ENCODE measurements at regions not wholly inside any gene's neighbourhood (a gene's known extent, or its start where the extent isn't known, plus 50 kb on each side); places are given as distances from the start of the nearest gene placed in this dataset.

GRCh38 chr17:72429066-72429638 lies 308.3 kb downstream of the SOX9 start:
- peaks cover 0 to 5% (median 2%) of the 10 kb centered on the region in 3 donors for H3K4me1 Mint-ChIP-seq
- H3K36me3 Mint-ChIP-seq: peaks cover 5% of the 10 kb centered on the region
- no peaks in the 10 kb centered on the region for H3K9me3 Mint-ChIP-seq
- H3K27me3 Mint-ChIP-seq: peaks cover 4% of the 10 kb centered on the region
- H3K27ac Mint-ChIP-seq: no peak overlapping the region
- H3K4me3 Mint-ChIP-seq: no peak overlapping the region

GRCh38 chr17:72430611-72431432 lies 310.0 kb downstream of the SOX9 start:
- no peak overlapping the region for H3K4me3 Mint-ChIP-seq
- H3K36me3 Mint-ChIP-seq: no peaks in the 10 kb centered on the region
- peaks cover 6% of the 10 kb centered on the region for H3K27me3 Mint-ChIP-seq
- H3K9me3 Mint-ChIP-seq: no peaks in the 10 kb centered on the region
- H3K27ac Mint-ChIP-seq: peak overlapping the region in 1 of 3 donors; percentile 63
- H3K4me1 Mint-ChIP-seq: no peaks in the 10 kb centered on the region

GRCh38 chr17:72432143-72432621 lies 311.4 kb downstream of the SOX9 start:
- peaks cover 6% of the 10 kb centered on the region for H3K27me3 Mint-ChIP-seq
- no peak overlapping the region for H3K27ac Mint-ChIP-seq
- H3K4me3 Mint-ChIP-seq: no peak overlapping the region
- no peaks in the 10 kb centered on the region for H3K4me1 Mint-ChIP-seq
- H3K36me3 Mint-ChIP-seq: no peaks in the 10 kb centered on the region
- H3K9me3 Mint-ChIP-seq: peaks cover 0 to 2% (median 0%) of the 10 kb centered on the region in 3 donors

GRCh38 chr17:72432881-72433280 lies 312.1 kb downstream of the SOX9 start:
- Mint-ChIP-seq H3K27me3 (peaks cover 7% of the 10 kb centered on the region), H3K9me3 (peaks cover 0 to 2% (median 0%) of the 10 kb centered on the region in 3 donors), H3K4me1 (no peaks in the 10 kb centered on the region), H3K27ac (no peak overlapping the region), H3K36me3 (no peaks in the 10 kb centered on the region), H3K4me3 (no peak overlapping the region)

GRCh38 chr17:72433797-72434196 lies 313.0 kb downstream of the SOX9 start:
- no peak overlapping the region for H3K4me3 Mint-ChIP-seq
- H3K36me3 Mint-ChIP-seq: no peaks in the 10 kb centered on the region
- H3K9me3 Mint-ChIP-seq: peaks cover 0 to 2% (median 0%) of the 10 kb centered on the region in 3 donors
- no peak overlapping the region for H3K27ac Mint-ChIP-seq
- peaks cover 6% of the 10 kb centered on the region for H3K27me3 Mint-ChIP-seq
- H3K4me1 Mint-ChIP-seq: no peaks in the 10 kb centered on the region

- H3K27me3 Mint-ChIP-seq: peaks cover 7% of the 10 kb centered on the region
- no peaks in the 10 kb centered on the region for H3K4me1 Mint-ChIP-seq
- H3K9me3 Mint-ChIP-seq: peaks cover 0 to 2% (median 0%) of the 10 kb centered on the region in 3 donors
- H3K4me3 Mint-ChIP-seq: no peak overlapping the region
- H3K36me3 Mint-ChIP-seq: no peaks in the 10 kb centered on the region
- H3K27ac Mint-ChIP-seq: no peak overlapping the region
Observed at GRCh38 chr17:72434581-72434980, 313.8 kb downstream of the SOX9 start.

- Mint-ChIP-seq H3K27me3 (peaks cover 7% of the 10 kb centered on the region), H3K9me3 (peaks cover 0 to 2% (median 0%) of the 10 kb centered on the region in 3 donors), H3K4me1 (no peaks in the 10 kb centered on the region)
Observed at GRCh38 chr17:72434991-72435618, 314.3 kb downstream of the SOX9 start.

GRCh38 chr17:72438783-72439182 lies 318.0 kb downstream of the SOX9 start:
- H3K4me3 Mint-ChIP-seq: no peak overlapping the region
- peaks cover 0 to 2% (median 0%) of the 10 kb centered on the region in 3 donors for H3K9me3 Mint-ChIP-seq
- no peak overlapping the region for H3K27ac Mint-ChIP-seq
- H3K36me3 Mint-ChIP-seq: no peaks in the 10 kb centered on the region
- H3K4me1 Mint-ChIP-seq: no peaks in the 10 kb centered on the region
- peaks cover 6% of the 10 kb centered on the region for H3K27me3 Mint-ChIP-seq

More at GRCh38 chr17:72434991-72435618, 314.3 kb downstream of the SOX9 start:
- H3K27ac Mint-ChIP-seq: no peak overlapping the region
- no peaks in the 10 kb centered on the region for H3K36me3 Mint-ChIP-seq
- no peak overlapping the region for H3K4me3 Mint-ChIP-seq

GRCh38 chr17:72439893-72440502 lies 319.2 kb downstream of the SOX9 start:
- Mint-ChIP-seq H3K27me3 (peaks cover 6% of the 10 kb centered on the region), H3K4me1 (no peaks in the 10 kb centered on the region), H3K27ac (no peak overlapping the region), H3K36me3 (no peaks in the 10 kb centered on the region), H3K4me3 (peak overlapping the region in 1 of 4 donors; percentile 7), H3K9me3 (peaks cover 0 to 2% (median 0%) of the 10 kb centered on the region in 3 donors)

- H3K36me3 Mint-ChIP-seq: no peaks in the 10 kb centered on the region
- H3K27me3 Mint-ChIP-seq: peaks cover 7% of the 10 kb centered on the region
- no peak overlapping the region for H3K27ac Mint-ChIP-seq
- H3K4me1 Mint-ChIP-seq: no peaks in the 10 kb centered on the region
- no peak overlapping the region for H3K4me3 Mint-ChIP-seq
- H3K9me3 Mint-ChIP-seq: peaks cover 0 to 2% (median 0%) of the 10 kb centered on the region in 3 donors
Observed at GRCh38 chr17:72440961-72441360, 320.1 kb downstream of the SOX9 start.

GRCh38 chr17:72441909-72442308 lies 321.1 kb downstream of the SOX9 start:
- no peak overlapping the region for H3K4me3 Mint-ChIP-seq
- peaks cover 0 to under 1% (median 0%) of the 10 kb centered on the region in 3 donors for H3K9me3 Mint-ChIP-seq
- no peaks in the 10 kb centered on the region for H3K4me1 Mint-ChIP-seq
- peaks cover 7% of the 10 kb centered on the region for H3K27me3 Mint-ChIP-seq
- no peak overlapping the region for H3K27ac Mint-ChIP-seq
- H3K36me3 Mint-ChIP-seq: no peaks in the 10 kb centered on the region

GRCh38 chr17:72444517-72445054 lies 323.8 kb downstream of the SOX9 start:
- H3K36me3 Mint-ChIP-seq: no peaks in the 10 kb centered on the region
- H3K4me3 Mint-ChIP-seq: no peak overlapping the region
- no peak overlapping the region for H3K27ac Mint-ChIP-seq
- H3K4me1 Mint-ChIP-seq: no peaks in the 10 kb centered on the region
- peaks cover 5% of the 10 kb centered on the region for H3K27me3 Mint-ChIP-seq
- no peaks in the 10 kb centered on the region for H3K9me3 Mint-ChIP-seq

- H3K9me3 Mint-ChIP-seq: peaks cover 0 to 1% (median 0%) of the 10 kb centered on the region in 3 donors
- no peaks in the 10 kb centered on the region for H3K36me3 Mint-ChIP-seq
- H3K27me3 Mint-ChIP-seq: peaks cover 5% of the 10 kb centered on the region
- H3K4me3 Mint-ChIP-seq: no peak overlapping the region
- H3K27ac Mint-ChIP-seq: no peak overlapping the region
- no peaks in the 10 kb centered on the region for H3K4me1 Mint-ChIP-seq
Observed at GRCh38 chr17:72445055-72445991, 324.5 kb downstream of the SOX9 start.

- peaks cover 5% of the 10 kb centered on the region for H3K27me3 Mint-ChIP-seq
- H3K9me3 Mint-ChIP-seq: peaks cover 1 to 4% (median 2%) of the 10 kb centered on the region in 3 donors
- H3K4me1 Mint-ChIP-seq: no peaks in the 10 kb centered on the region
- no peak overlapping the region for H3K4me3 Mint-ChIP-seq
- no peaks in the 10 kb centered on the region for H3K36me3 Mint-ChIP-seq
- H3K27ac Mint-ChIP-seq: no peak overlapping the region
Observed at GRCh38 chr17:72446118-72446517, 325.3 kb downstream of the SOX9 start.

Data from IgD-negative memory B cell (primary cell).